ENCODE measurements at regions not wholly inside any gene's neighbourhood (a gene's known extent, or its start where the extent isn't known, plus 50 kb on each side); places are given as distances from the start of the nearest gene placed in this dataset.
A peak's percentile ranks its signal among the peaks of the same experiment; 100 is the strongest.

DNA sequence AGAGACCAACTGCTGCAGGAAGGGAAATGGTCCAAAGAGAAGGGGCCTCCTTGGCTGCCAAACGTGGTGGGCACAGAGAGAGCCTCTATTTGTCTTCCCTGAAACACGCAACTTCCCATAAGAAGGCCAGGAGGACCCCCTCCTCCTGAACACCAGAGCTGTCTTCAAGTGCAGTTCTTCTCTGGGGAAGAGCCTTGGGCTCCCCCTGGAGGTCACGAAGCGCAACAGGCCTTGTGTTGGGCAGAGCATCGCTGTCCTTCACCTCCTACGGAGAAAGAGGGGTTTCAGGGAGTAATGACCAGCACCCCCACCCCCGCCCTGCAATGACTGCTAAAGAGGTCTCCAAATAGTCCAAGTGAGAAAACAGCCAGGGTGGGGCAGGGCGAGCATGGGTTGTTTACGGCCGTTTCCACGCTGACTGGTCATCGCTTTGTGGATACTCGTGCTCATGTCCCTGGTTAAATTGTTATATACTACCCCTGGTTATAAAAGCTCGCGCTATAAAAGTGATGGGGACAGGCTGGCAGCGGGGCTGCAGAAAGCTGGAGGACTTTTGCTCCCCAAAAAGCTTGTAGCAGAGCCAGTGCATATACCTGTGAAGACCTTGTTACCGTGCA, 397.5 kb upstream of the ATP10A start:
- TF ChIP-seq, protein P1, sequence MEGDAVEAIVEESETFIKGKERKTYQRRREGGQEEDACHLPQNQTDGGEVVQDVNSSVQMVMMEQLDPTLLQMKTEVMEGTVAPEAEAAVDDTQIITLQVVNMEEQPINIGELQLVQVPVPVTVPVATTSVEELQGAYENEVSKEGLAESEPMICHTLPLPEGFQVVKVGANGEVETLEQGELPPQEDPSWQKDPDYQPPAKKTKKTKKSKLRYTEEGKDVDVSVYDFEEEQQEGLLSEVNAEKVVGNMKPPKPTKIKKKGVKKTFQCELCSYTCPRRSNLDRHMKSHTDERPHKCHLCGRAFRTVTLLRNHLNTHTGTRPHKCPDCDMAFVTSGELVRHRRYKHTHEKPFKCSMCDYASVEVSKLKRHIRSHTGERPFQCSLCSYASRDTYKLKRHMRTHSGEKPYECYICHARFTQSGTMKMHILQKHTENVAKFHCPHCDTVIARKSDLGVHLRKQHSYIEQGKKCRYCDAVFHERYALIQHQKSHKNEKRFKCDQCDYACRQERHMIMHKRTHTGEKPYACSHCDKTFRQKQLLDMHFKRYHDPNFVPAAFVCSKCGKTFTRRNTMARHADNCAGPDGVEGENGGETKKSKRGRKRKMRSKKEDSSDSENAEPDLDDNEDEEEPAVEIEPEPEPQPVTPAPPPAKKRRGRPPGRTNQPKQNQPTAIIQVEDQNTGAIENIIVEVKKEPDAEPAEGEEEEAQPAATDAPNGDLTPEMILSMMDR (IDR thresholded peaks at IDR 0.05) = peak; percentile 77
- no peak for TF ChIP-seq EZH2 (IDR thresholded peaks at IDR 0.05; ENCODE audit: borderline replicate concordance, insufficient read depth, low read depth, low read length, poor library complexity, severe bottlenecking)
